ENCODE measurements at regions not wholly inside any gene's neighbourhood (a gene's known extent, or its start where the extent isn't known, plus 50 kb on each side); places are given as distances from the start of the nearest gene placed in this dataset.

DNA sequence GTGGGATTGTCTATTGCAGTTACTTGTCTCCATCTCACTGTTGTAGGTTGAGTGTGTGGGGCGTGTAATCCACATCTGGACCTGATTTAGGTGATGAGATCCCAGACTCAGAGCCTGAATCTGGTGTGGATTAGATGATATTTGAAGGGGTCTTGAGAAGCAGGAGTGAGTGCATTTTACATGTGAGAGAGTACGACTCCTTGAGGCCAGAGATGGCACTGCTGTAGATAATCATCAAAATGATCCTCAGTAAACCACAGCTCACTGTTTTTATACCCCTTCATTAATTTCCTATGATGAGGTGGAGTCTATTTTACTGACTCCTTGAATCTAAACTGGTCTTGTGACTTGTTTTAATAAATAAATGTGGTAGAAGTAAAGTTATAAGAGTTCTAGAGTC is 732.5 kb downstream of the KCNJ2 start:
- DNase-seq (no peak), ATAC-seq (ENCODE audit: low read depth) (no peak)
- H3K9me3 ChIP-seq (ENCODE audit: control insufficient read depth, insufficient read depth, low read length): 0 out of 2 replicates have a peak, but pooled peaks cover 3% of the 10 kb centered on the region
- ChIA-PET CTCF (interaction anchor here (1.2 kb wide), 1 partner anchor 30 kb away, joined by 3 read pairs; no protein-coding TSS in a partner anchor), POLR2A (ENCODE audit: unreplicated experiment) (no interaction called here)
- H4K5ac ChIP-seq (ENCODE audit: low read depth, low read length): no peak overlapping the region
- H3K9ac ChIP-seq (ENCODE audit: low read depth, low read length): no peak overlapping the region
- no peak overlapping the region for H3K4ac ChIP-seq (ENCODE audit: low read depth, low read length)
- no peaks in the 10 kb centered on the region for H3K27me3 ChIP-seq (ENCODE audit: control insufficient read depth, insufficient read depth, low read length)
- no TSS peak for BruUV-seq (replicated peaks)
- H2AK5ac ChIP-seq (ENCODE audit: low read depth, low read length): no peak overlapping the region
- H3K9me1 ChIP-seq (ENCODE audit: insufficient read depth, low read length): peaks cover 2% of the 10 kb centered on the region; the same call in 1 of the 2 replicates
- H2BK120ac ChIP-seq (ENCODE audit: low read depth, low read length): no peak overlapping the region
- no peak overlapping the region for H3K27ac ChIP-seq (ENCODE audit: insufficient read depth, low read length)
- H2AFZ ChIP-seq (replicated peaks; ENCODE audit: low read length, poor library complexity): no peak overlapping the region
- no peak overlapping the region for H3K56ac ChIP-seq (ENCODE audit: extremely low read depth, insufficient read depth, low read length)
- H4K91ac ChIP-seq (ENCODE audit: insufficient read depth, low read depth, low read length): no peak overlapping the region
- in situ Hi-C loops (cut with MboI; ENCODE audit: low sequenced_read_pairs) (no loop called here), dilution Hi-C loops (cut with HindIII; ENCODE audit: low sequenced_read_pairs, unreplicated experiment) (no loop called here), intact Hi-C loops (cut with micrococcal nuclease) (no loop called here)
- no peak overlapping the region for H2BK5ac ChIP-seq (ENCODE audit: low read depth, low read length, poor library complexity, severe bottlenecking)
- no peak overlapping the region for H3K4me2 ChIP-seq (ENCODE audit: low read depth, low read length)
- no peak overlapping the region for H3K14ac ChIP-seq (replicated peaks; ENCODE audit: low read depth, low read length)
- H2BK15ac ChIP-seq (ENCODE audit: low read depth, low read length): no peak overlapping the region
- H3K23ac ChIP-seq (ENCODE audit: low read depth, low read length): no peak overlapping the region
- H3K4me3 ChIP-seq (ENCODE audit: insufficient read depth, low read depth, low read length): no peak overlapping the region
- H2AK9ac ChIP-seq (replicated peaks; ENCODE audit: low read depth, low read length, poor library complexity): no peak overlapping the region
- 100% methylated on average over 1 of the region's 2 CpGs; no CpG with 5 or more reads in 1 of the 2 experiments for WGBS, 2 experiments (ENCODE audit: extremely low coverage in 2 of 2, insufficient read length in 1 of 2)
- no peak overlapping the region for H3K18ac ChIP-seq (ENCODE audit: low read depth, low read length)
- TF ChIP-seq POLR2A (IDR thresholded peaks at IDR 0.05; ENCODE audit: low read depth, low read length) (no peak), CEBPB (IDR thresholded peaks at IDR 0.05; ENCODE audit: low read depth, low read length) (no peak), RAD21 (IDR thresholded peaks at IDR 0.05; ENCODE audit: low read length) (no peak), FOS (IDR thresholded peaks at IDR 0.05; ENCODE audit: low read depth, low read length) (no peak), MAFK (IDR thresholded peaks at IDR 0.05; ENCODE audit: low read depth, low read length) (no peak), RCOR1 (IDR thresholded peaks at IDR 0.05; ENCODE audit: insufficient replicate concordance, low read length) (no peak), MAZ (IDR thresholded peaks at IDR 0.05; ENCODE audit: borderline replicate concordance, low read depth, low read length) (no peak)
- TF ChIP-seq, protein P1, sequence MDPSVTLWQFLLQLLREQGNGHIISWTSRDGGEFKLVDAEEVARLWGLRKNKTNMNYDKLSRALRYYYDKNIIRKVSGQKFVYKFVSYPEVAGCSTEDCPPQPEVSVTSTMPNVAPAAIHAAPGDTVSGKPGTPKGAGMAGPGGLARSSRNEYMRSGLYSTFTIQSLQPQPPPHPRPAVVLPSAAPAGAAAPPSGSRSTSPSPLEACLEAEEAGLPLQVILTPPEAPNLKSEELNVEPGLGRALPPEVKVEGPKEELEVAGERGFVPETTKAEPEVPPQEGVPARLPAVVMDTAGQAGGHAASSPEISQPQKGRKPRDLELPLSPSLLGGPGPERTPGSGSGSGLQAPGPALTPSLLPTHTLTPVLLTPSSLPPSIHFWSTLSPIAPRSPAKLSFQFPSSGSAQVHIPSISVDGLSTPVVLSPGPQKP (IDR thresholded peaks at IDR 0.05; ENCODE audit: borderline replicate concordance, low read depth, low read length): no peak
- TF ChIP-seq, protein P2, sequence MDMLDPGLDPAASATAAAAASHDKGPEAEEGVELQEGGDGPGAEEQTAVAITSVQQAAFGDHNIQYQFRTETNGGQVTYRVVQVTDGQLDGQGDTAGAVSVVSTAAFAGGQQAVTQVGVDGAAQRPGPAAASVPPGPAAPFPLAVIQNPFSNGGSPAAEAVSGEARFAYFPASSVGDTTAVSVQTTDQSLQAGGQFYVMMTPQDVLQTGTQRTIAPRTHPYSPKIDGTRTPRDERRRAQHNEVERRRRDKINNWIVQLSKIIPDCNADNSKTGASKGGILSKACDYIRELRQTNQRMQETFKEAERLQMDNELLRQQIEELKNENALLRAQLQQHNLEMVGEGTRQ (IDR thresholded peaks at IDR 0.05; ENCODE audit: low read depth, low read length): no peak
- no peaks in the 10 kb centered on the region for H3K36me3 ChIP-seq (ENCODE audit: control insufficient read depth, insufficient read depth, low read length)
- peaks cover 2% of the 10 kb centered on the region; the same call in 1 of the 2 replicates for H3K4me1 ChIP-seq (ENCODE audit: control insufficient read depth, insufficient read depth, low read length)
- no peak overlapping the region for H2BK20ac ChIP-seq (ENCODE audit: low read depth, low read length)
- H4K20me1 ChIP-seq (ENCODE audit: insufficient read depth, low read length): no peaks in the 10 kb centered on the region
- no peak overlapping the region for H4K8ac ChIP-seq (ENCODE audit: low read depth in 2 of 2, low read length in 2 of 2)
- H3K79me1 ChIP-seq (ENCODE audit: low read depth in 1 of 2, low read length in 2 of 2): no peaks in the 10 kb centered on the region

All from IMR-90 (cell line).